ENCODE measurements at regions not wholly inside any gene's neighbourhood (a gene's known extent, or its start where the extent isn't known, plus 50 kb on each side); places are given as distances from the start of the nearest gene placed in this dataset.

- TF ChIP-seq CTCF (IDR thresholded peaks at IDR 0.05) (no peak), ZFX (IDR thresholded peaks at IDR 0.05; ENCODE audit: borderline replicate concordance) (no peak)
Observed at GRCh38 chr7:114086914-114087652, 168.3 kb upstream of the PPP1R3A start.
